ENCODE measurements at regions not wholly inside any gene's neighbourhood (a gene's known extent, or its start where the extent isn't known, plus 50 kb on each side); places are given as distances from the start of the nearest gene placed in this dataset.

DNA sequence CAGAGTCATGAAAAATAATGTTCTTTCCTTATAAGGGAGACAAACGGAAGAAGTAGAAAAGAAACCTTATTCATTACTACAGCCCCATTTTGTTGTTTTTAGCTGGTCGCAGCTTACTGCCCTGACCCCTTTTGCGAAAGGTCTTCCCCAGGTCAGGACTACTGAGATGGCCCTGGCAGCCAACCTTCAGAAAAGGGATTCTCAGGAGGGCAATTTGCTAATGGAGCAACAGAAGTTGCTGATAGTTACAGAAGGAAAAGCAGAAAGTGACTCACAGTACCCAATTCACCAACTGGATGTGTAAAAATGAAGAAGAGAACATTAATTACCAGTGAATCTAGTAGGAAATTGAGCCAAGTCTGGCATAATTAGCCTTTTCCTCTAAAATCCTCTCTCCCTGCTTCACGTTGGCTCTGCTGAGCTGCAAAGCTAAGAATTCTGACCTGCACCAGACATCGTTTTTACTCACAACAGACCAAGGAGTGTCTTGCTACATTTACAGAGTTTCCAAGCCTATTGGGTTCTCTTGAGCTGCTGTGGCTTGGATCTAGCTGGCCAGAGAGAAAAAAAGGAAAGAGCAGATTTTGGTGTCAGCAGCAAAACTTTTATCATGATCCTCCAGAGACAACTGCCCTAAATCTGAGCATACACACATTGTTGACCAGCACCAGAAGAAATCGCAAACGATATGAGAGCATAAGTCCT is 499.9 kb upstream of the FZD8 start:
- no peak for DNase-seq

DNA sequence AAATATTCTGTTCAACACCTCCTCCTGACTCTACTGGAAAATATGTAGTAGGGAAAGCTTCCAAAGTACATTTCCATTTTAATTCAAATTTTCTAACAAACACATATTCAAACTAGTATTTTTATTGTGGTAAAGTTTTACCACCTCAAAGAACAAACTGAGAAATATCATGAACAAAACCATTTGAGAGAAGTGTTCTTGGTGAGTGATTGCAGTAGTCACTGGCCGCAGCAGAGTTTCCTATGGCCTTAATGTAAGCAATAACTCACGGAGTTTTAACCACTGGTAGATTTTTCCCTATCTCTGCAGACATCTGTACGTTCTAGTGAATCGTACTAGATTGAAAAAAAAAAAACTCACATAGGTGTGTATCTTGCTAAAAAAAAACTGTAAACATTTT is 487.0 kb upstream of the FZD8 start:
- DNase-seq = no peak

- DNase-seq = no peak
These were observed 484.0 kb upstream of the FZD8 start for GRCh38 chr10:36126076-36126475.

DNA sequence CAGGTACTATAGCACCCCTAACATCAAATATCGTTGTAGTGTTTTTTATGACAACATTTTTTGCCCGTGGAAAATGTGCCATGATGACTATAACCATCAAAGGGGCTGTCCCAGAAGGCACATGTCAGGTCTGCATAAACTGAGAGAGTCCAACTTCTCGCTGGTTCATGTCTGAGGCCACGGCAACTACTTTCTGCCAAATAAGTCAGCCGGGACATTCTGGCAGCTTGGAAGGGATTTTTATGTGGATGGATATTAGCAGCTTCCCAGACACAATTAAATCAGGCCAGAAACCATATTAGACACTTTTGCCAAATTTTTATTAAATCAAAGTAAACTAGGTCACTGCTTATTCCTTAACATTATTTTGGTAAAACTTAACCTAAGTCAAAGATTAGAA is 477.4 kb upstream of the FZD8 start:
- no peak for DNase-seq

- DNase-seq = no peak
These were observed 476.2 kb upstream of the FZD8 start for GRCh38 chr10:36118314-36118713.

DNA sequence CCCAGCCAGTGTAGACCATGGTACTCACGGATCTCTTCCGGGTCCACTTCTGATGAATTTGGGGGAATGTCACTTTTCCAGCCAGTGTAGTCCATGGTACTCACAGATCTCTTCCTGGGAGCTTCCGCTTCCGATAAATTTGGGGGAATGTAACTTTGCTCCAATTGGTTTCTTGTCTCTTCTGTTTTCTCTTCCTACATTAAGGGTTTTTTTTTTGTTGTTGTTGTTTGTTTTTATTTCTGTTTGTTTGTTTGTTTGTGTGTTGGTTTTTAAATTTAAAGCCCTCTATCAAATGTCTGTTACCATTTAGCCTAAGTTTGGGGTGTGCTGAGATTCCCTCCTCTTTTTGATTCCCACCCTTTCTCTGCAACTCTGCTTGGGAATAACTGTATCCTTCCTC is 475.8 kb upstream of the FZD8 start:
- no peak for DNase-seq

DNA sequence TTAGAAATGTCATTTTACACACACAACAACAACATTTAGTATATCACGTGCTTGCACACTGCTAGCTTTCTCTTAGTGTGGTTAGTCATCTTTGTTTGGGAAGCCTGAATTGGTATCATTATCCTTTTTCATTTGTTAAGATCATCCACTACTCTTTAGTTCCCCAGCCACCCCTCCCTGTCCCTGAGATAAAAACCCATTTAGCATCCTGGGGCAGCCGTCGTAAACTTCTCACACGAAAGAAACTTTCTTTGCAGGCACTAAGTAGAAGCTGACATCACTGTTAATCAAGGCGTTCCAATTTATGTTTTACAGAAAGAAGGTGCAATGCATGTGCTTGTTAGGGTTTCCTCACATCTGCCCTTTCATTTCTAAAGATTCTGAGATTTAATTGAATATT is 475.1 kb upstream of the FZD8 start:
- no peak for DNase-seq

DNA sequence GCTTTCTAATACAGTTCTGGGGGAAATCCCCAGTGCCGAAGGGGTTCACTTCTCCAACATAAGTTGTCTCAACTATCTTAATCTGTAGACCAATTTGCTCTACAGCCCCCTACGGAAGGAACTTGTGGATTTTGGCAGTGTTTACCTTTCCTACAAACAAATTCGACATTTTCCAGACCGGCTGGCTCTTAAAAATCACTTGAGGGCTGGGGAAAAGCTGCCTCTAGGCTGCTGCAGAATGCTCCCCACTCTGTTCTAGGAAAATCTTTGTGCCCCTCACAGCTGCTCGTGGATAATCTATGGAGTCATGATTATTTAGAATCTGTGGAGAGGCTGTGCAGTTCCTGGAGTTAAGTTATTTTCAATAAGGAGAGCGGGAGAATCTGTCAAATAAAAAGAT is 474.6 kb upstream of the FZD8 start:
- no peak for DNase-seq

GRCh38 chr10:36116040-36116439 is 473.9 kb upstream of the FZD8 start:
- no peak for DNase-seq

GRCh38 chr10:36115364-36115763 is 473.3 kb upstream of the FZD8 start:
- no peak for DNase-seq

- DNase-seq = no peak
These were observed 472.8 kb upstream of the FZD8 start for GRCh38 chr10:36114913-36115312.

GRCh38 chr10:36114141-36114540 is 472.0 kb upstream of the FZD8 start:
- no peak for DNase-seq

- no peak for DNase-seq
These were observed 469.6 kb upstream of the FZD8 start for GRCh38 chr10:36111676-36112075.

GRCh38 chr10:36110097-36110496 is 468.0 kb upstream of the FZD8 start:
- DNase-seq = no peak

- no peak for DNase-seq
These were observed 467.4 kb upstream of the FZD8 start for GRCh38 chr10:36109399-36110023.

GRCh38 chr10:36097696-36098095 is 455.6 kb upstream of the FZD8 start:
- DNase-seq = no peak

DNA sequence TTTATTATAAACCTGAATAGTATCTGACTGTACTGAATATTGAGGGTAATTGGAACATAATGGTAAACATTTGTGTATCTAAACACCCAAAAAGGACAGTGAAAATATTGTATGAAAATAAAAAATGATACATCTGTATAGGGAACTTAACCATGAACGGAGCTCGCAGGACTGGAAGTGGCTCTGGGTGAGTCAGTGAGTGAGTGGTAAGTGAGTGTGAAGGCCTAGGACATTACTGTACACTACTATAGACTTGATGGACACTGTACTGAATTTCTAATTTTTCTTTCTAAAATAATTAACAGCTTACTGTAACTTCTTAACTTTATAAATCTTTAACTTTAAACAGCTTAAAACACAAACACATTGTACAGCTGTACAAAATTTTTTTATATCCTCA is 454.5 kb upstream of the FZD8 start:
- no peak for DNase-seq

GRCh38 chr10:36094096-36094495 is 452.0 kb upstream of the FZD8 start:
- peak; percentile 83 for DNase-seq

GRCh38 chr10:36092116-36092515 is 450.0 kb upstream of the FZD8 start:
- DNase-seq = no peak

DNA sequence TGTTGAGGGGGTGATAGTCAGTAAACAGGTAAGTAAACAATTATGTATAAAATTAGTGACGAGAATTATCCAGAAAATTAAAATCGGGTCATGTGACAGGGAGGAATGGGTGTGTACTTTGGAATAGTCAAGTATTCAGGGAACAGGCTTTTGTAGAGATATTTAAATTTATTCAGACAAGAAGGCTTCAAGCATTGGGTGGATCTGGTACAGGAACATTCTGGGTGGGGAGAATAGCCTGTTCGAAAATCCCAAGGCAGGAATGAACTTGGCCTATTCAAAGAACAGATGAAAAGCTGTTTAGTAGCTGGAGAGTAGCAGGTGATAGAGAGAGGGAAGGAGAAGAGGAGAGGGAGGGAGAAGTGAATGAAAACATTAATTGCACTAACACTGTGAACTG is 448.9 kb upstream of the FZD8 start:
- no peak for DNase-seq

GRCh38 chr10:36089790-36090440 is 447.8 kb upstream of the FZD8 start:
- DNase-seq = no peak

DNA sequence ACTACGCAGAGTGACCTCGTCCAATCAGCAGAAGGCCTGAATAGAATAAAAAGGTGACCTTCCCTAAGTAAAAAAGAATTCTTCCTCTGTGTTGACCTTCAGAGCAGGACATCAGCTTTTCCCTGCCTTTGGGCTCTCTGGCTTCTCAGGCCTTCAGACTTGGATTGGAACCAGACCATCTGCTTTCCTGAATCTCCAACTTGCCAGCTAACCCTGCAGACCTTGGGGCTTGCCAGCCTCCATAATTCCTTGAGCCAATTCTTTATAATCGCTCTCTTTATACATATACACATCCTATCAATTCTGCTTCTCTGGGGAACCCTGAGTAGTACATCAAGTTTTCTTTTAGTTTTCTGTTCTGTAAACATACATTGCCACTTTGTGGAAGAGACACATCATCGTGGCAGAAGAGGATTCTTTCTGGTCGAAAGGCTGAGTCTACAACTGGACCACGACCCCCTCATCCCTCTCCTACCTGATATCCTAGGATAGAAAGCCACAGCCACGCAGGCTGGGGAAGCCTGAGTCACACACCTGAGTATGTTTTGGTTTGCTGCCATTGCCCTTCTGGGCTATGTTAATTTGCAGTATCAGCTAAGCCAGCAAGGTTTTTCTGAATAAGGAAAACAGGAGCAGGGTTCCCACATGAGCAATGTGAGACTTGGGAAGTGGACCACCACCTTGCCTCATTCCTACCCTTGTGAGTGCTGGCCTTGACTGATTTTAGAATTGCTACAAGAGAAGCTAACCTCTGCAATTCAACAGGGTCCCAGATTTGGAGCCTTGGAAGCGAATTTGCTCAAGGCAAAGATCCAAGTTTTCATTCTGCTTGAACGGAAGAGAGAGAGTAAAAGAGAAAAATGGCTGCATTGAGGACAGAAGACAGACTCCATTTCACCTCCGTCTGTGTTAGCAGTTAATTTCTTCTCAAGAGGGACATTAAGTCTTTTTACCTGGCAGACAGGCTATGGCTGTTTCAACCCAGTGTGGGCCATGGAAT is 445.2 kb upstream of the FZD8 start:
- DNase-seq = no peak

- no peak for DNase-seq
These were observed 433.1 kb upstream of the FZD8 start for GRCh38 chr10:36075196-36075595.

All from NCI-H2171 (cell line).